Heart right ventricle (tissue), 16 donors: ENCODE measurements at regions not wholly inside any gene's neighbourhood (a gene's known extent, or its start where the extent isn't known, plus 50 kb on each side); places are given as distances from the start of the nearest gene placed in this dataset.

ENCODE experiments used
- ATAC-seq, 8 donors: fragments of 200-7000 bp; cut with Tn5 transposase; one replicate each; pipeline ENCODE4 v1.9.1; 2020; ENCODE audit warnings: mild to moderate bottlenecking in 8 of 8, moderate library complexity in 8 of 8, moderate number of reproducible peaks in 1 of 8
- DNase-seq, 2 donors: peaks; one replicate each; pipeline ENCODE4 v3.0.0-alpha.2; 2020
- H3K27ac ChIP-seq, 10 donors: fragments of 200-600 bp; sonication (generic) in 2 of 10; one replicate each; pipeline versions ENCODE4 v1.5.0 to v1.8.0; 2020 to 2022; ENCODE audit warnings: mild to moderate bottlenecking in 3 of 10
- H3K27me3 ChIP-seq, 7 donors: fragments of 200-600 bp; one replicate each; pipeline ENCODE4 v1.8.0; 2021 to 2022; ENCODE audit warnings: mild to moderate bottlenecking in 2 of 7
- H3K36me3 ChIP-seq, 9 donors: fragments of 200-600 bp; sonication (generic) in 1 of 9; one replicate each; pipeline versions ENCODE4 v1.5.0 to v1.8.0; 2020 to 2022; ENCODE audit warnings: mild to moderate bottlenecking in 2 of 9
- H3K4me1 ChIP-seq, 9 donors: fragments of 200-600 bp; sonication (generic) in 1 of 9; one replicate each; pipeline versions ENCODE4 v1.5.0 to v1.8.0; 2020 to 2022; ENCODE audit warnings: mild to moderate bottlenecking in 4 of 9
- H3K4me3 ChIP-seq, 10 donors: fragments of 200-600 bp; sonication (generic) in 2 of 10; one replicate each; pipeline versions ENCODE4 v1.5.0 to v1.8.0; 2020 to 2022; ENCODE audit warnings: mild to moderate bottlenecking in 7 of 10, moderate library complexity in 2 of 10
- H3K9me3 ChIP-seq, 11 donors: fragments of 200-600 bp in 10 of 11; sonication (generic) in 2 of 11; one replicate each; pipeline versions ENCODE4 v1.5.0 to v1.8.0; 2013 to 2022; ENCODE audit warnings: mild to moderate bottlenecking in 2 of 11, control low read depth in 1 of 11, moderate library complexity in 1 of 11
- WGBS, 2 donors: extraction: QIAGEN DNeasy Blood & Tissue Kit; methylation state at CpG; one replicate each; pipeline ENCODE4 v1.1.7; 2013; ENCODE audit warnings: inconsistent platforms in 1 of 2; 5-methylcytosine and 5-hydroxymethylcytosine counted together
- intact Hi-C, 10 donors: fragments of 100-400 bp; cut with DNase I; formaldehyde crosslinking; loops; one replicate each; pipeline versions ENCODE4 v1.11.1 to v1.14.2; 2022
- TF ChIP-seq, protein P1 (sequence below), 9 donors: fragments of 200-600 bp; sonication (generic) in 2 of 9; IDR thresholded peaks; one replicate each; pipeline versions ENCODE4 v1.5.0 to v1.8.0; 2021 to 2022; ENCODE audit warnings: antibody characterized with exemption in 9 of 9, mild to moderate bottlenecking in 5 of 9, moderate library complexity in 1 of 9
- donor health status: Arrhythmogenic right ventricular cardiomyopathy.
- donor health status: ischemic (EF 13 %, LVEDD 7.1; RV severe dilation, severe dysfunction).
- donor health status: healthy with polysubstance abuse.
- donor health status: DM: no; HTN: yes; CAD: no.
- donor health status: DM: no; HTN: no; CAD: no.
- donor health status: ischemic (EF 25% LVEDD 6.9; RV normal size, moderate dysfunction).
- donor health status: ischemic (EF 25% LVEDD 5.7; RV mildly dilated, moderate dysfunction).
- donor health status: healthy.
- donor health status: DM: yes; HTN: yes; CAD: no.
- donor health status: Ischemic cardiomyopathy.
- donor health status: ischemic (EF 35%, LVEDD 5.7; RV mildly dilated, moderate dysfunction).
- donor health status: nonischemic (EF 11% LVEDD 7.7; RV severe dilation, severe dysfunction).
- donor health status: DM: yes; HTN: yes; CAD: no.
- donor health status: PGD.
- donor health status: ischemic (EF 29% LVEDD 5.4; RV normal size, mild dysfunction).
- donor health status: nonischemic (EF 23%, LVEDD 6.1; RV moderate dilation, normal function).

DNA sequence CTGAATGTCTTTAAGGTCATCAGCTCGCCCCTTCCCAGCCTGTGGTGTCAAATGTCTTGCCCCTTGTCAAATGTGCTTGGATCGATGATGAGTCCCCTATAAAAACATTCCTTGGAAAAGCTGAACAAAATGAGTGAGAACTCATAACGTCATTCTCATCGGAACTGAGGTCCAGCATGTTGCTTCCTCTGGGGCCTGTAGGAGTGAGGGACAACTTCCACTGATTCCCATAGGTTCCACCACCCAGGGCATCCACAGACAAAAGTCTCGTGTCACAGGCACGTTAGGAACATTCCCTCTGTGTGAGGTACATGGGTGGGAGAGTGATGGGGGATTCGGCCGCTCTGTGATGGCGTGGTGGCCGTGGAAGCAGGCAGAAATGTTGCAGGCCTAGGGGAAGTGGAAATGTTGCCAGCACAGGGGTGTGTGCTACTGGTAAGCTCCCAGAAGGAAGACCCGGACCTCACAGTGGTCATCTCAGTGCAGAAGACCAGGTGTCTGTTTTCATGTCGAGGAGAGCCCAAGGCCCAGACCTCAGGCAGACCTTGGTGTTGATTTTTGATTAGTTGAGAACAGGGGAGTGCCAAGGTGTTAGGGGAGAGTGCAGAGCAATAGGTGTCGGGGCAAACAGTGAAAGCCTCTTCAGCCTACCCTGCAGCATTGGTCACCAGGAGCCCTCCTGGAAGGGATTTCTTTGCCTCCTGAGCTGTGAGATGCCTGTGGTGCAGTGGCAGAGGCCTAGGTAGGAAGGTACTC lies 96.8 kb downstream of the SNRPN start:
- peaks cover 0 to 97% (median 82%) of the 10 kb centered on the region in 9 donors for H3K36me3 ChIP-seq
- peaks cover 14 to 100% (median 93%) of the 10 kb centered on the region in 11 donors for H3K9me3 ChIP-seq
- 84 to 87% methylated on average over 13 of the region's 13 CpGs for WGBS, 2 donors
- ATAC-seq: no peak
- DNase-seq: peak in 1 of 2 donors; percentile 2
- H3K27me3 ChIP-seq: no peaks in the 10 kb centered on the region
- no peaks in the 10 kb centered on the region for H3K4me1 ChIP-seq
- no peak overlapping the region for H3K4me3 ChIP-seq
- TF ChIP-seq, protein P1, sequence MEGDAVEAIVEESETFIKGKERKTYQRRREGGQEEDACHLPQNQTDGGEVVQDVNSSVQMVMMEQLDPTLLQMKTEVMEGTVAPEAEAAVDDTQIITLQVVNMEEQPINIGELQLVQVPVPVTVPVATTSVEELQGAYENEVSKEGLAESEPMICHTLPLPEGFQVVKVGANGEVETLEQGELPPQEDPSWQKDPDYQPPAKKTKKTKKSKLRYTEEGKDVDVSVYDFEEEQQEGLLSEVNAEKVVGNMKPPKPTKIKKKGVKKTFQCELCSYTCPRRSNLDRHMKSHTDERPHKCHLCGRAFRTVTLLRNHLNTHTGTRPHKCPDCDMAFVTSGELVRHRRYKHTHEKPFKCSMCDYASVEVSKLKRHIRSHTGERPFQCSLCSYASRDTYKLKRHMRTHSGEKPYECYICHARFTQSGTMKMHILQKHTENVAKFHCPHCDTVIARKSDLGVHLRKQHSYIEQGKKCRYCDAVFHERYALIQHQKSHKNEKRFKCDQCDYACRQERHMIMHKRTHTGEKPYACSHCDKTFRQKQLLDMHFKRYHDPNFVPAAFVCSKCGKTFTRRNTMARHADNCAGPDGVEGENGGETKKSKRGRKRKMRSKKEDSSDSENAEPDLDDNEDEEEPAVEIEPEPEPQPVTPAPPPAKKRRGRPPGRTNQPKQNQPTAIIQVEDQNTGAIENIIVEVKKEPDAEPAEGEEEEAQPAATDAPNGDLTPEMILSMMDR (IDR thresholded peaks at IDR 0.05): no peak
- H3K27ac ChIP-seq: no peak overlapping the region
- intact Hi-C loops: no loop called here

DNA sequence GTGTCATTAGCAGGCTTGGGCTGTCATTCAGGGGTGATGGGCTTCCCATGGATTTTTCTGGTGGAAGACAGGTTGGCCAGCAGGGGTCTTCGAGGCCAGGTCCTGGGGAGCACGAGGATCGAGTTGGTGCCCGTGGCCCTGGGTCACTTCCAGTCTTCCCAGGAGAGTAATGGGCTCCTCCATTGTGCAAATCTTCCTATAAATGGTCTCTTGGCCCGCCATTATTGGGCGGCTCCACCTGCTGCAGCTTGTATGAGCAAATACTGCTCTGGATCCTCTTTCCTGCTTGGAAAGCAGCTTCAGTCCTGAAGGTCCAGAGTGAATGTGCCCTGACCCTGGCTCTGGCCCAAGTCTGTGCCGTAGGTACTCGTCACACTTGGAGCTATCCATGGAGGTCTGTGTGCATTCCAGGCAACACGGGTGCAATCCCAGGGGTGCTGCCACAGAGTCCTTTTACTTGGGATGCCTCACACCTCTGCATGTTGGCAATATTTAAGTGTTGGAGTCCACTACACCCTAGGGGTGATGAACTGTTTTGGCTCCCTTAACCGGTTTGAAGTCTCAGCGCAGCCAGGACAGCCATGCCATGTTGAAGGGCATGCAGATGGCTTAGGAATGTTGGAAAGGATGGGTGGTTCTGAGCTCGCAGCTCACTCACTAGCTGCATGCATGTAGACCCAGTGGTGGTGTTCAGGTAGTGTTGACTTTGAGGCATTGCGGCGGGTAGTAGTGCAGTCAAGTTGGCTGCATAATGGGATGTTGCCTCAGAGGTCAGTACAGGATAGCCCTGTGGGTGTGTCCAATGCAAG lies 97.6 kb downstream of the SNRPN start:
- no peak overlapping the region for H3K4me3 ChIP-seq
- H3K27ac ChIP-seq: no peak overlapping the region
- H3K9me3 ChIP-seq: peaks cover 14 to 100% (median 93%) of the 10 kb centered on the region in 11 donors
- WGBS, 2 donors: 87 to 89% methylated on average over 14 of the region's 14 CpGs
- no peaks in the 10 kb centered on the region for H3K4me1 ChIP-seq
- TF ChIP-seq, protein P1 (IDR thresholded peaks at IDR 0.05): no peak
- DNase-seq (peak in 1 of 2 donors; percentile 2), ATAC-seq (peak in 1 of 8 donors; percentile 3)
- intact Hi-C loops: no loop called here
- H3K36me3 ChIP-seq: peaks cover 4 to 97% (median 83%) of the 10 kb centered on the region in 9 donors
- H3K27me3 ChIP-seq: no peaks in the 10 kb centered on the region

- H3K36me3 ChIP-seq: peaks cover 4 to 97% (median 83%) of the 10 kb centered on the region in 9 donors
- no peaks in the 10 kb centered on the region for H3K4me1 ChIP-seq
- WGBS, 2 donors: 90 to 93% methylated on average over 20 of the region's 20 CpGs
- ATAC-seq (peak in 1 of 8 donors; percentile 14), DNase-seq (no peak)
- TF ChIP-seq, protein P1 (IDR thresholded peaks at IDR 0.05): no peak
- H3K27me3 ChIP-seq: no peaks in the 10 kb centered on the region
- H3K9me3 ChIP-seq: peaks cover 14 to 100% (median 93%) of the 10 kb centered on the region in 11 donors
- no peak overlapping the region for H3K4me3 ChIP-seq
- intact Hi-C loops: no loop called here
- no peak overlapping the region for H3K27ac ChIP-seq
Observed at GRCh38 chr15:25053000-25053815, 98.4 kb downstream of the SNRPN start.

- intact Hi-C loops: no loop called here
- WGBS, 2 donors: 94% methylated on average over 8 of the region's 8 CpGs
Observed at GRCh38 chr15:25054329-25054728, 99.5 kb downstream of the SNRPN start.

More at GRCh38 chr15:25054329-25054728, 99.5 kb downstream of the SNRPN start:
- TF ChIP-seq, protein P1 (IDR thresholded peaks at IDR 0.05): no peak
- Histone ChIP-seq H3K4me1 (no peaks in the 10 kb centered on the region), H3K27ac (no peak overlapping the region), H3K27me3 (no peaks in the 10 kb centered on the region), H3K9me3 (peaks cover 19 to 100% (median 97%) of the 10 kb centered on the region in 11 donors), H3K36me3 (peaks cover 4 to 99% (median 90%) of the 10 kb centered on the region in 9 donors), H3K4me3 (no peak overlapping the region)
- ATAC-seq (no peak), DNase-seq (no peak)
